ENCODE measurements at regions not wholly inside any gene's neighbourhood (a gene's known extent, or its start where the extent isn't known, plus 50 kb on each side); places are given as distances from the start of the nearest gene placed in this dataset.

DNA sequence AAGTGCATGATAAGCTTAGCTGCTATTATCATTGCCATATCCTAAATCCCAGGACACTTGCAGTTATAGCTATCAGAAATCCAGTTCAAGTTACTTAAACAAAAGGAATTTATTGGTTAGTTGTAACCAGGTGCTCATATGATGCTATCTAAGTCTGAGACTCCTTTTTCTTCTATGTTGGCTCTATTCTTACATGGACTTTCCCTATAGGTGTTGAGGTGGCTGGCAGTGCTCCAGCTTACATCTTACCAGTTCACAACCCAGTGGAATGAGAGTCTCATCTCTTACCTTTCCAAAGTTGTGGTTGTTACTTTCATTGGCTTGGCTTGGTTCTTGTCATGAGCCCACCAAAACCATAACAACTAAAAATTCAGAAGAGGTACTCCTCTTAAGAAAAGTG is 94.6 kb downstream of the DACT1 start:
- H3K9ac ChIP-seq (ENCODE audit: low read depth, low read length), result no peak overlapping the region
- H4K20me1 ChIP-seq (ENCODE audit: insufficient read depth, low read length), result no peaks in the 10 kb centered on the region
- H3K79me2 ChIP-seq (ENCODE audit: insufficient read depth, low read length), result no peaks in the 10 kb centered on the region
- no peaks in the 10 kb centered on the region for H3K9me3 ChIP-seq (ENCODE audit: insufficient read depth, low read length, severe bottlenecking)
- H3K4me1 ChIP-seq (ENCODE audit: insufficient read depth, low read length), result no peaks in the 10 kb centered on the region
- ATAC-seq (ENCODE audit: insufficient read depth, low read depth), result no peak
- H3K4me3 ChIP-seq (ENCODE audit: low read depth in 1 of 2, low read length in 2 of 2), result no peak overlapping the region
- H3K27me3 ChIP-seq (ENCODE audit: insufficient read depth, low read length, poor library complexity), result no peaks in the 10 kb centered on the region
- no peak for DNase-seq
- no peak for TF ChIP-seq EZH2 (IDR thresholded peaks at IDR 0.05; ENCODE audit: borderline replicate concordance, low read depth, low read length, severe bottlenecking)
- TF ChIP-seq CTCF (IDR thresholded peaks at IDR 0.05; ENCODE audit: borderline replicate concordance, extremely low read depth, low read length, poor library complexity, severe bottlenecking), result no peak
- no peaks in the 10 kb centered on the region for H3K36me3 ChIP-seq (ENCODE audit: insufficient read depth, low read length)
- no peak overlapping the region for H3K4me2 ChIP-seq (ENCODE audit: insufficient read depth, low read length)
- H3K27ac ChIP-seq (ENCODE audit: low read length), result no peak overlapping the region
- no peak overlapping the region for H2AFZ ChIP-seq (ENCODE audit: low read depth, low read length)

DNA sequence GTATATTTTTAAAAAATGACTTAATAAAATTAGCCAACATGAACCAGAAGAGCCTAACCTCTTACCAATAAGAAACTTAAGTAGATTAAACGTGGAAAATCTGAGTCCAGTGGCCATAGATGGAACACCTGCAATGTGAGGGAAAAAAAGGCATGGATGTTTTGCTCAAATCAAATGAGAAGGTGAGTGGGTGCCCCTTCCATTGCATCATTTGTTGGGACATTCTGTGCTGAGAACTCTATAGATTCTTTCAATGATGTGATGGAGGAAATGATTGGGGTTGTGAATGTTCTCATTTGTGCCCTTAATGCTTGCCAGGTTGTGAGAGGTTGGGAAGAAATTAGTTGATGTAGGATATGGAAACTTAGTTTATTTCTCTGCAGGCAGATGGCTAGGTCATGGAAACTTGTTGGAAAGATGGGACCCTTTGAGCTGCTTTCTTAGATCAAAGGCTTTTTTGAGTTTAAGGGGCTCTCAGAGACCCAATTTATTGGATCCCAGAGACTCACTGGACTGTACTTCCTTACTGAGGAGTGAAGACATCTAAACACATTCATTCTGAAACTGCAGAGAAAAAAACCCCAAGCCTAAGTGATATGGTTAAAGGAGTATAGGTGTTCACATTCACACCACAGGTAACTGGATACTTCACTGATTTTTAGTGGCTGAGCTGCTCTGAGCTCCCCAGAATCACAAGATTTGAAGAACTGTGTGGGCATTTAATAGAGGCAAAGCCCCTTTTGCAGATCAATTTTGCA is 95.9 kb downstream of the DACT1 start:
- DNase-seq (no peak), ATAC-seq (ENCODE audit: insufficient read depth, low read depth) (no peak)
- no peak for TF ChIP-seq CTCF (IDR thresholded peaks at IDR 0.05; ENCODE audit: borderline replicate concordance, extremely low read depth, low read length, poor library complexity, severe bottlenecking)
- no peak for TF ChIP-seq EZH2 (IDR thresholded peaks at IDR 0.05; ENCODE audit: borderline replicate concordance, low read depth, low read length, severe bottlenecking)
- no peaks in the 10 kb centered on the region for H4K20me1 ChIP-seq (ENCODE audit: insufficient read depth, low read length)
- no peaks in the 10 kb centered on the region for H3K27me3 ChIP-seq (ENCODE audit: insufficient read depth, low read length, poor library complexity)
- no peaks in the 10 kb centered on the region for H3K9me3 ChIP-seq (ENCODE audit: insufficient read depth, low read length, severe bottlenecking)
- H3K36me3 ChIP-seq (ENCODE audit: insufficient read depth, low read length), result no peaks in the 10 kb centered on the region
- H3K27ac ChIP-seq (ENCODE audit: low read length), result no peak overlapping the region
- no peak overlapping the region for H3K9ac ChIP-seq (ENCODE audit: low read depth, low read length)
- H2AFZ ChIP-seq (ENCODE audit: low read depth, low read length), result no peak overlapping the region
- H3K4me2 ChIP-seq (ENCODE audit: insufficient read depth, low read length), result no peak overlapping the region
- H3K79me2 ChIP-seq (ENCODE audit: insufficient read depth, low read length), result no peaks in the 10 kb centered on the region
- H3K4me3 ChIP-seq (ENCODE audit: low read depth in 1 of 2, low read length in 2 of 2), result no peak overlapping the region
- H3K4me1 ChIP-seq (ENCODE audit: insufficient read depth, low read length), result no peaks in the 10 kb centered on the region

DNA sequence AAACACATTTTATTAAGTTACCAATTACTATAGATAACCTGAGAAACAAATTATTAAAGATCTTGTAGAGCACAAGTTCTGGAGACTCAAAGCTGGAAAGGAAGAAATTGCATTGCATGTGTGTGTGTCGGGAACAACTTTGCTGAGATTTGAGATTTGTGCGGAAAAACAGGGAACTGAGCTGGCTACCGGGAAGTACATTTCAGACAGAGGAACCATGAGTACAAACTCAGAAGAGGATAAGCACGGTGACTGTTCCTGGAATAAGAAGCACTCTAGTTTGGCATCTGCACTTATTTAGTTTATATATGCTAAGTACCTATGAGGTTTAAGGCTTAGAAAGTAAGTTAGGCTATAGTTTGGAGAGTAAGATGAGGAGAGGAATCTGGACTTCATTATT is 97.8 kb downstream of the DACT1 start:
- H3K9me3 ChIP-seq (ENCODE audit: insufficient read depth, low read length, severe bottlenecking), result no peaks in the 10 kb centered on the region
- H4K20me1 ChIP-seq (ENCODE audit: insufficient read depth, low read length), result no peaks in the 10 kb centered on the region
- no peaks in the 10 kb centered on the region for H3K4me1 ChIP-seq (ENCODE audit: insufficient read depth, low read length)
- no peaks in the 10 kb centered on the region for H3K79me2 ChIP-seq (ENCODE audit: insufficient read depth, low read length)
- H3K36me3 ChIP-seq (ENCODE audit: insufficient read depth, low read length), result no peaks in the 10 kb centered on the region
- H3K4me3 ChIP-seq (ENCODE audit: low read depth in 1 of 2, low read length in 2 of 2), result no peak overlapping the region
- no peak overlapping the region for H2AFZ ChIP-seq (ENCODE audit: low read depth, low read length)
- no peak for ATAC-seq (ENCODE audit: insufficient read depth, low read depth)
- H3K27me3 ChIP-seq (ENCODE audit: insufficient read depth, low read length, poor library complexity), result peaks cover 3% of the 10 kb centered on the region
- no peak for DNase-seq
- H3K9ac ChIP-seq (ENCODE audit: low read depth, low read length), result no peak overlapping the region
- H3K4me2 ChIP-seq (ENCODE audit: insufficient read depth, low read length), result no peak overlapping the region
- no peak overlapping the region for H3K27ac ChIP-seq (ENCODE audit: low read length)
- TF ChIP-seq EZH2 (IDR thresholded peaks at IDR 0.05; ENCODE audit: borderline replicate concordance, low read depth, low read length, severe bottlenecking) (no peak), CTCF (IDR thresholded peaks at IDR 0.05; ENCODE audit: borderline replicate concordance, extremely low read depth, low read length, poor library complexity, severe bottlenecking) (no peak)

Data from DND-41 (cell line).